H9 (cell line): ENCODE measurements at regions not wholly inside any gene's neighbourhood (a gene's known extent, or its start where the extent isn't known, plus 50 kb on each side); places are given as distances from the start of the nearest gene placed in this dataset.

Experiments
- DNase-seq: peaks from one replicate; pipeline ENCODE4 v3.0.0-alpha.2; 2017
- H2AFZ ChIP-seq: one replicate; pipeline ENCODE4 v1.6.1; 2013; ENCODE audit warnings: mild to moderate bottlenecking, low read length, control low read depth, moderate library complexity
- H2AK5ac ChIP-seq: 2 replicates; pipeline ENCODE4 v1.6.1; 2013; ENCODE audit warnings: low read length, control low read depth, mixed read lengths; ENCODE audit not compliant: insufficient read length
- H2BK120ac ChIP-seq: one replicate; pipeline ENCODE4 v1.6.1; 2013; ENCODE audit warnings: low read depth, mild to moderate bottlenecking, low read length, control low read depth, inconsistent platforms; ENCODE audit not compliant: poor library complexity, severe bottlenecking
- H2BK12ac ChIP-seq: 2 replicates; pipeline ENCODE4 v1.6.1; 2013; ENCODE audit warnings: low read length, control low read depth, mixed read lengths, low read depth; ENCODE audit not compliant: insufficient read length
- H2BK15ac ChIP-seq: 2 replicates; pipeline ENCODE4 v1.6.1; 2013; ENCODE audit warnings: low read depth, low read length, control low read depth
- H2BK20ac ChIP-seq: one replicate; pipeline ENCODE4 v1.6.1; 2013; ENCODE audit warnings: low read depth, mild to moderate bottlenecking, low read length, control low read depth, inconsistent platforms; ENCODE audit not compliant: poor library complexity, severe bottlenecking
- H2BK5ac ChIP-seq: 2 replicates; pipeline ENCODE4 v1.6.1; 2013; ENCODE audit warnings: low read length, control low read depth, mixed read lengths; ENCODE audit not compliant: insufficient read length
- H3K14ac ChIP-seq: 2 replicates; pipeline ENCODE4 v1.6.1; 2013; ENCODE audit warnings: low read length, control low read depth; ENCODE audit not compliant: insufficient read depth
- H3K18ac ChIP-seq: 2 replicates; pipeline ENCODE4 v1.6.1; 2013; ENCODE audit warnings: low read depth, mild to moderate bottlenecking, mixed read lengths, low read length, control low read depth; ENCODE audit not compliant: insufficient read length
- H3K23ac ChIP-seq: 2 replicates; pipeline ENCODE4 v1.6.1; 2013; ENCODE audit warnings: low read length, control low read depth, mixed read lengths, low read depth; ENCODE audit not compliant: insufficient read length
- H3K23me2 ChIP-seq: 2 replicates; pipeline ENCODE4 v1.6.1; 2013; ENCODE audit warnings: low read depth, mild to moderate bottlenecking, mixed read lengths, low read length, control low read depth; ENCODE audit not compliant: insufficient read length, poor library complexity, severe bottlenecking
- H3K27ac ChIP-seq: 2 replicates; pipeline ENCODE4 v1.5.1; 2013; ENCODE audit warnings: low read length, control low read depth, mixed read lengths, low read depth; ENCODE audit not compliant: insufficient read length
- H3K27me3 ChIP-seq: 2 replicates; pipeline ENCODE4 v1.6.1; 2013; ENCODE audit warnings: low read length, control low read depth, inconsistent platforms; ENCODE audit not compliant: insufficient read depth
- H3K4ac ChIP-seq: 2 replicates; pipeline ENCODE4 v1.6.1; 2013; ENCODE audit warnings: low read depth, mild to moderate bottlenecking, control low read depth, inconsistent platforms, low read length, moderate library complexity
- H3K4me1 ChIP-seq: 2 replicates; pipeline ENCODE4 v1.6.1; 2013; ENCODE audit warnings: low read length, control low read depth, inconsistent platforms; ENCODE audit not compliant: insufficient read depth
- H3K4me2 ChIP-seq: 2 replicates; pipeline ENCODE4 v1.6.1; 2013; ENCODE audit warnings: low read length, control low read depth, mixed read lengths; ENCODE audit not compliant: insufficient read length, insufficient read depth
- H3K56ac ChIP-seq: 2 replicates; pipeline ENCODE4 v1.6.1; 2013; ENCODE audit warnings: low read depth, mild to moderate bottlenecking, mixed read lengths, low read length, control low read depth; ENCODE audit not compliant: insufficient read length
- H3K79me1 ChIP-seq: 2 replicates; pipeline ENCODE4 v1.6.1; 2013; ENCODE audit warnings: low read depth, mild to moderate bottlenecking, moderate library complexity, low read length, control low read depth, inconsistent platforms; ENCODE audit not compliant: insufficient read depth, poor library complexity, severe bottlenecking
- H3K79me2 ChIP-seq: 2 replicates; pipeline ENCODE4 v1.6.1; 2013; ENCODE audit warnings: low read length, control low read depth, inconsistent platforms; ENCODE audit not compliant: insufficient read depth
- H3K9ac ChIP-seq: 2 replicates; pipeline ENCODE4 v1.6.1; 2013; ENCODE audit warnings: low read length, control low read depth, mixed read lengths; ENCODE audit not compliant: insufficient read length; ENCODE audit errors: extremely low read depth
- H3K9me3 ChIP-seq: one replicate; pipeline ENCODE4 v1.6.1; 2013; ENCODE audit warnings: low read depth, low read length, inconsistent platforms; ENCODE audit not compliant: control insufficient read depth
- H3T11ph ChIP-seq: one replicate; pipeline ENCODE4 v1.6.1; 2013; ENCODE audit warnings: mild to moderate bottlenecking, low read length, control low read depth, inconsistent platforms
- H4K20me1 ChIP-seq: one replicate; pipeline ENCODE4 v1.6.1; 2013; ENCODE audit not compliant: control insufficient read depth, insufficient read length, insufficient read depth
- H4K5ac ChIP-seq: 2 replicates; pipeline ENCODE4 v1.6.1; 2013; ENCODE audit warnings: low read depth, mild to moderate bottlenecking, mixed read lengths, low read length, control low read depth; ENCODE audit not compliant: insufficient read length
- H4K8ac ChIP-seq: replicated peaks from 2 replicates; pipeline ENCODE4 v1.6.1; 2013; ENCODE audit warnings: low read length, control low read depth, mixed read lengths, low read depth; ENCODE audit not compliant: insufficient read length
- H4K91ac ChIP-seq: 2 replicates; pipeline ENCODE4 v1.6.1; 2013; ENCODE audit warnings: low read depth, mild to moderate bottlenecking, moderate library complexity, mixed read lengths, low read length, control low read depth; ENCODE audit not compliant: insufficient read length
- H3K27ac Mint-ChIP-seq, 3 experiments: 2 replicates in 2 of 3; 3 replicates in 1 of 3; pipeline ENCODE4 v1.8.0; 2020 to 2021; ENCODE audit warnings: mixed read lengths in 3 of 3, mild to moderate bottlenecking in 1 of 3, moderate library complexity in 1 of 3
- H3K27me3 Mint-ChIP-seq: 2 replicates; pipeline ENCODE4 v1.8.0; 2021; ENCODE audit warnings: low read depth, mild to moderate bottlenecking, moderate library complexity, mixed read lengths
- H3K36me3 Mint-ChIP-seq, 3 experiments: 2 replicates in 2 of 3; 3 replicates in 1 of 3; pipeline ENCODE4 v1.8.0; 2020 to 2021; ENCODE audit warnings: low read depth in 3 of 3, mixed read lengths in 3 of 3; ENCODE audit not compliant: insufficient read depth in 1 of 3
- H3K4me1 Mint-ChIP-seq, 2 experiments: 2 replicates each; pipeline ENCODE4 v1.8.0; 2020; ENCODE audit warnings: mixed read lengths in 2 of 2
- H3K4me3 Mint-ChIP-seq, 2 experiments: 2 replicates in 1 of 2; 3 replicates in 1 of 2; pipeline ENCODE4 v1.8.0; 2020 to 2021; ENCODE audit warnings: mild to moderate bottlenecking in 2 of 2, mixed read lengths in 2 of 2, moderate library complexity in 1 of 2
- H3K9me3 Mint-ChIP-seq, 2 experiments: 2 replicates in 1 of 2; 3 replicates in 1 of 2; pipeline ENCODE4 v1.8.0; 2020; ENCODE audit warnings: mild to moderate bottlenecking in 2 of 2, mixed read lengths in 2 of 2, moderate library complexity in 1 of 2
- CTCF ChIP-seq: fragments of 200-600 bp; sonication (generic); conservative IDR thresholded peaks from 3 replicates; pipeline ENCODE4 v1.8.0; 2021; ENCODE audit warnings: antibody characterized with exemption, mild to moderate bottlenecking
- WGBS: extraction: QIAGEN DNeasy Blood & Tissue Kit; methylation state at CpG from one replicate; pipeline ENCODE4 v1.1.7; 2013; ENCODE audit warnings: missing lambda C conversion rate, low lambda C conversion rate, mixed read lengths; ENCODE audit not compliant: insufficient read length; ENCODE audit errors: extremely low coverage; 5-methylcytosine and 5-hydroxymethylcytosine counted together

GRCh38 chr9:103627731-103628130 lies 466.4 kb upstream of the SMC2 start:
- Histone ChIP-seq H3K14ac (no peak overlapping the region), H4K8ac (no peak overlapping the region), H3K56ac (no peak overlapping the region), H3K23ac (no peak overlapping the region), H3T11ph (no peak overlapping the region), H2BK15ac (no peak overlapping the region), H3K79me1 (no peaks in the 10 kb centered on the region), H3K79me2 (no peaks in the 10 kb centered on the region), H2AK5ac (no peak overlapping the region), H3K27ac (no peak overlapping the region), H3K9me3 (no peaks in the 10 kb centered on the region), H4K20me1 (no peaks in the 10 kb centered on the region), H3K4me1 (no peaks in the 10 kb centered on the region), H2BK20ac (no peak overlapping the region), H3K4me2 (no peak overlapping the region), H2AFZ (no peak overlapping the region), H4K91ac (no peak overlapping the region), H3K4ac (no peak overlapping the region), H3K27me3 (no peaks in the 10 kb centered on the region), H2BK12ac (no peak overlapping the region), H4K5ac (no peak overlapping the region), H3K23me2 (no peaks in the 10 kb centered on the region), H3K18ac (no peak overlapping the region), H3K9ac (no peak overlapping the region), H2BK120ac (no peak overlapping the region), H2BK5ac (no peak overlapping the region)
- no peak for DNase-seq
- no peaks in the 10 kb centered on the region for H3K9me3 Mint-ChIP-seq
- WGBS = no CpG with 5 or more reads among the region's 1 CpG
- no peak for TF ChIP-seq CTCF
- no peak overlapping the region for H3K4me3 Mint-ChIP-seq
- no peaks in the 10 kb centered on the region for H3K27me3 Mint-ChIP-seq
- no peaks in the 10 kb centered on the region; a peak in 1 of 7 replicates for H3K36me3 Mint-ChIP-seq
- no peaks in the 10 kb centered on the region for H3K4me1 Mint-ChIP-seq
- H3K27ac Mint-ChIP-seq = no peak overlapping the region
